ENCODE measurements at regions not wholly inside any gene's neighbourhood (a gene's known extent, or its start where the extent isn't known, plus 50 kb on each side); places are given as distances from the start of the nearest gene placed in this dataset.

DNA sequence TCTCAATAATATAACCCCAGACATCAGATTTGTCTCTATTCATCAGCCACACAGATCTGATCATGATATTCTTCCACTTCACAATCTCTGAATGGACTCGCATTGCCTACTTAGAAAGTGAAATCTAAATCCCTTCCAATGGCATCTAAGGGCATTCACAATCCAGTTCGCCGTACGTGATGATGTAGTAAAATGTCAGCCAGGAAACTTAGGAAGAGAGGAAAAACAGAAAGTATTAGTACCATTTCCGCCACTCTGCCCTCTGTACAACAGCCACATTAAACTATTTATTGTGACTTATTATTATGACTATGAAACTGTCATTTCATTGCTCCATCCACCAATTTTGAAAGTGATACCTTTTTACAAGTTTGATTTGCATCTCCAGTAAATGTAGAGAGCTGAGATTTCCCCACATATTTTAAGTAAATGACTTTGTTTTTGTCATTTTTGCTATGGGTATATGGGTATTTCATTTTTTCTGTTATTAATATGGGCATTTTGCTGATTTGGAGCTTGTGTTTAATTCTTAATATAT is 69.4 kb upstream of the SMIM36 start:
- no peak for DNase-seq

DNA sequence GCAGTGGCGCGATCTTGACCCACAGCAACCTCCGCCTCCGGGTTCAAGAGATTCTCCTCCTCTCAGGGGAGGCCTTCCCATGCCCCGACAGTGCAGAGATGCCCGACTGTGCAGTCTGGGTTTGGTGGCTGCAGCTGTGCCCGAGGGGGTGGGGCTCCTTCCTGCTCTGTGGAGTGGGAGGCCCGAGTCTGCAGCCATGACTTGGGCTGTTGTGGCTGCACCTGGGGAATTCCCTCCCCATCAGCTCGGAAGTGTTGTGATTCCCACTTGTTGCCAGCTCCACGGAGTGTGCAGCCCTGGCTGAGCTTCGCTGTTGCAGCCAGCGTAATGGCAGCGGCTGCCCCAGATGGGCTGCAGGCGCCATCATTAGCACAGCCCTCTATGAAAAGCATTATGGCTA is 66.4 kb upstream of the SMIM36 start:
- no peak for DNase-seq

DNA sequence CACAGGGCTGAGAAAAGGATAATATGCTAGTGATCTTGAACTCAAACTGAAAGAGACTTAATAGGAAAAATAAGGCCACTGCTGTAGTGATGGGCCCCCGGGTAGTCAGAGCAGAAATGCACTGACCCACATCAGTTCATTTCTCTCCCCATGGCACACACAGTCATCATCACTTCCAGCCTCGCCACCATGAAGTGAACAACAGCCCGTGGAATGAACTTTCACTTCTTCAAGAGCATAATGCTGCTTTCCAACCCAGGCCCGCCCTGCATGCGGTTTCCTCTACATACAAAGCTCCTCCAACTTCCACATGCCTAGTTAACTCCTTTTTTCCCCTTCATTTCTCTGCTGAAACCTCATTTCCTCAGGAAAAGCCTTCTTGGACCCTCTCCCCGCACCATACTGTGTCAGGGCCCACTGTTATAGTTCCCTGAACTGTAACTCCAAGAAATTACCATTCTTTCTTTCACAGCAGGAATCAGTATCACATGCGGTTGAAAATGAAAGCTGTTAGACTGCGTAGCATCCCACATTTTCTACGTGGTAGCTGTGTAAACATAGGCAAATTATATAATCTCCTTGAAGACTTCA is 65.8 kb upstream of the SMIM36 start:
- peak; percentile 18 for DNase-seq

DNA sequence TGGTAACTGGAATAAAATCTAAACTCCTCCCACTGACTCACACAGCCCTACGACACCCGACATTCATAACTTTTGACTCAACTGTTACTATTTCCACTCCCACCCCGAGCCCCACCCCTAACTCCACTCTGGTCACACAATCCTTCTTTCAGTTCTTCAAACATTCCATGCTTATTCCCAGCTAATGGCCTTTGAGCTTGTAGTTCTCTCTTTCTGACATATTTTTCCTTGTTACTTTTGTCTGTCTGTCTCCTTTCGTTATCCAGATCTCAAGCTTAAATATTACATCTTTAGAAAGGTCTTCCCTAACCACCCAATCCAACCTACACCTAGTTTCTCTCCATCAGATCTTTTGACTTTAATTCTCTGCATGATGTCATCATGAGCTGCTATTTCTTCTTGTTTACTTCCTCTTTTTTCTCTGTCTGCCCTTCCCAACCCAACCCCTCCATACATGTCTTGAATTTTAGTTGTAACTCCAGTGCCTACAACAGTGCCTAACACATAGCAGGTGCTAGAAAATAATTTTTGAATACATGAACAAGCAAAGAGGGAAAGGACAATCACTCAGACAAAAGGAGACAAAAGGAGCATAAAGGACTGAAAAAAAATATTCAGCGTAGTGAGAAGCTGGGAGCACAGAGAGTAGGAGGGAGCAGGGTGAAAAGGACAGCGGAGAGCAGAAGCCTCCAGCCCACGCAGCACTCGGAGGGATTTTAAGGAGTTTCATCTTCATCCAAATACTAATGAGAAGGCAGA is 65.2 kb upstream of the SMIM36 start:
- DNase-seq, result no peak

DNA sequence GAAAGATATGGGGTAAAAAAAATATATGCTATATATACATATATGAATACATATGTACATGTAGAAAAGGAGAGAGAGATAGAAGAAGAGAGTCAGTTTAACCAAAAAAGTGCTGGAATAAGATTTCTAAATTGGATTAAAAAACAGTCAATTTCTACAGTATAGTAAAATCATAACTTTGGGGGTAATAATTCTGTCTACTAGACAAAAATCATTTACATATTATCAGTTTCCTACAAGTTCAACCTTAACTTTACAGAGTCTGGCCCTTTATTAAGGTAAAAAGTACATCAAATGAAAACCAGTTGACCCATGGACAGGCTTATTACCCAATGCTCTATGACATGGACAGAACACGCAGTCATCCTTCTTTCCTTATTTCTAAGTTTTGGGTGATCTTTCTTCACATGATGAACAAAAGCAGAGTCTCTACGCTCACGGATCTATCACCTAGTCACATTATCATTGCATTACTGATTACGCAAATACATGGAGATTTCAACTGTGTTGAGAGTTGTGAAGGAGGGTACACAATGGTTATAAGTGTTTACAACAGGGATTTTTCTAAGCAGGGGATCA is 63.9 kb upstream of the SMIM36 start:
- no peak for DNase-seq

DNA sequence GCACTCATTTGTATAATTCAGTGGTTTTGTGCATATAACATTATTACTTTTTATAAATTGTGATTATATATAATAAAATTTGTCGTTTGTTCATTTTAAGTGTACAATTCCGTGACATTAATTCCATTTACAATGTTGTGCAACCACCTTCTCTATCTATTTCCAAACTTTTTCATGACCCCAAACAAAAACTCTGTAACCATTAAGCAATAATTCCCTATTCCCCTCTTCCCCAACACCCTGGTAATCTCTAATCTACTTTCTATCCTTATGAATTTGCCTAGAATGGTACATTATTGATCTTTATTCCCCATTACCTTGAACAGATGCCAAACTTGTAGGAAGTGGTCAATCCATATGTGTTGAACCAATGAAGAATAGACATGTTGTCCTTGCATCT is 61.3 kb upstream of the SMIM36 start:
- DNase-seq, result no peak

DNA sequence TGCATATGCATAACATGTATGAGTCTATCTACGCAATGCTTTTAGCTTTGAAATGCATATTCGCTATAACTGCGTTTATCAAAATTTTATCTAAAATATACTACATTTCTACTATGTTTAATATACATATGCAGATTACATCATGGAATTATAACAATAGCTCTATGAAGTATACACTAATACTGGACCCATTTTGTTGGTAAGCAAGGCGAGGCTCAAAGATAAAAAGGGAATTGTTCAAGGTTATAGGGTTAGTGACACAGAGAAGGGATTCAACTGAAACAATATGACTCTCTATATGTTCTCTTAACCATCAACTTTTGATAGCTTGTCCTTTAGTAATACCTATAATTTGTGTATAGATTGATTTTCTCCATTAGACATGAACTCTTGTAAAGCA is 60.9 kb upstream of the SMIM36 start:
- DNase-seq, result no peak

DNA sequence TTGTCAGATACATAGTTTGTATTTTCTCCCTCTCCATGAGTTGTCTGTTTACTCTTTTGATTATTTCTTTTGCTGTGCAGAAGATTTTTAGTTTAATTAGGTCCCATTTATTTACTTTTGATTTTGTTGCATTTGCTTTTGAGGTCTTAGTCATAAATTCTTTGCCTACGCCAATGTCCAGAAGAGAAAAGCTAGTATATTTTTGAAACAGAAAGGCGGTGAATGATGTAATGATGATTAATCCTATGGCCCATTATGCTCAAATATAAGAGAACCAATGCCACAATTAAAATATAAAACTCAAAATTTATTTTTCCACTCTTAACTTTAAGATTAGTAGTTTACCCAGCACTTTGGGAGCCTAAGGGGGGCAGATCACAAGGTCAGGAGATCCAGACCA is 59.8 kb upstream of the SMIM36 start:
- no peak for DNase-seq

DNA sequence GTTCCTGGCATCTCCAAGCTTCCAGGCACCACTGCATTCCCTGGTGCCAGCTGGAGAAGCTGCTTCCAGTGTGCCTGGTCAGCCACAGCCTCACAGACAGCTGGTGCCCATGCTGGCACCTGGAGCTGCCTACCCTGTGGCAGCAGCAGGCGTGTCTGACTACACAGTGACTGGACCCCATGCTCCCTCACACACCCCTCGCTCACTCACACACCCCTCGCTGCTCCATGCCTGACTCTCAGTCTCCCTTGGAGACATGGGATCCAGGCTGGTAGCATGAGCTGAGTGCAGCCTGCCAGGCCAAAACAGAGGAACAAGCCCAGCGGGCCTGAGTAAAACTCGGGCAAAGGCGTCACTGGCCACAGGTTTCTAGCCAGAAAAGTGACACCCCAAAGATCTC is 59.1 kb upstream of the SMIM36 start:
- DNase-seq, result no peak

DNA sequence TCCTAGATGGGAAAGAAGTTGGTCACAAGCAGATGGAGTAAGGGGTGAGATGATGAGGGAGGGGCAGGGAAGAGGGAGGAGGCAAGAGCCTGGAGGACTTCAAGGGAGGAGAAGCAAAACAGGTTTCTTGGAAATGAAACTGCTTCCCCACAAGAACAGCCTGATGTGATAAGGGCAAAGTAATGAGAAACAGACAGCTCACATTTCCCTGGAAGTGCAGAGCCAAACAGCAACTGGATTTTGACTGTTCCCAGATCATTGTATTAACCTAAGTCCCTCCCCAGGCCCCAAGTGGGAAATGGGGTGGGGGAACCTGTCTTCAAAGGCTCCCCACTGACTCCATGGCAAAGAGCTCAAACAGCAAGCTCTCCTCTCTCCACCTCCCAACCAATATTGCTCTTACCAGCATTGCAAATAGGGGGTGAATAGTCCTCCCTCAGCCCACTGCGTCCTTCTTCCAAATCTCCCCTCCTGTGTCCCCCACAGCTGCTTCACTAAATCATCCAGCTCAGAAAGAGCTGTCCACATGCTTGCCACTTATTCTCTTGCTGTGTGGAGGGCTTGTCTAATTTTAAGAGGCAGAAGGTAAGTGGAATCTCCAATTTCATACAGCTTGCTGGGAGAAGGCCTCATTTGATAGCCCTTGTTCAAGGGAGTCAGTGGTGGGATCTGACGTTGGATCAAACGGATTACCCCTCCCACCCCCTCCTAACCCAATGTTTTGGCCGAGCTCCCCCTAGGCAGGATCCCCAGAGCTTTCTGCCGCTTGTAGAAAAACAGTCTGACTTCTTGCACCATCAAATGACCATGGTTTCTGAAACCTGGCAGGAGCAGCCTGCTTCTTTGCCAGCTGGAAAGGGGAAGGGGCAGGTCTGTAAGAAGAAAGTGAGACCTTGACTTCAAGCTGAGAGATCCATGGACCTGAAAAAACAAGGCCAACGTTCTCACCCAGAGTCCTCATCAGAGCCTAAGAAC is 56.3 kb upstream of the SMIM36 start:
- DNase-seq, result no peak

DNA sequence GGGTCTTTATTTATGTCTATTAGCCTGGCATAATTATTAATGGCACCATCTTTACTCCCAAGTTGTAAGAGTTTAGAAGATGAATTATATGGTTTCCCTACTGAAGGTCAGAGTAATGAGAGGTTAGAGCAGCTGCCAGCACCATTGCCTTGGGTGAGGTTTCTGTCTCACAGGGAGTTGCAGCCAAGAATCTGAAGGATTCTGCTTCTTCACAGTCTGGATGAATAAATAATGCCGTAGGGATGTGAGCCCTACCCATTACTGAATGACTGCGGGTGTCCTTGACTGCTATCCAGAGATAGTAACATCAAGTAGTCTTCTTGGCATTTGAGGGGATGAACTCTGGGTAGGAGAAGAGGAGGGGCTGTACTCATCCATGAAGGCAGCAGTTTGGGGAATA is 52.8 kb upstream of the SMIM36 start:
- DNase-seq, result no peak

DNA sequence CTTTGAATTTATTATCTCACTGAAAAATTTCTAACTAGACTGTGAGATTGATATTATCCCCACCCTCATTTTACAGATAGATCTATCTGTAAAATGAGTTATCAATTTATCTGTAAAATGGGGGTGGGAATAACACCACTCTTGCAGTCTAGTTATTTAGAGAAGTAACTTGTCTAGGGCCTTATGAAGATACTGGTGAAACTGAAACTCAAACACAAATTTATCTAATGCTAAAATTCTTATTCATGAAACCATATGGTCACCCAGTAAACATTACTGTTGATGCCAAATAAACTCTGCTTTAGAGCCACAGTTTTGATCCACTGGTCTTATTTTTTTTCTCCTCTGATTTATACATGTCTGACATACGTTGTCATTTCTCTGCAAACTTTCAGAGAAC is 52.1 kb upstream of the SMIM36 start:
- no peak for DNase-seq

DNA sequence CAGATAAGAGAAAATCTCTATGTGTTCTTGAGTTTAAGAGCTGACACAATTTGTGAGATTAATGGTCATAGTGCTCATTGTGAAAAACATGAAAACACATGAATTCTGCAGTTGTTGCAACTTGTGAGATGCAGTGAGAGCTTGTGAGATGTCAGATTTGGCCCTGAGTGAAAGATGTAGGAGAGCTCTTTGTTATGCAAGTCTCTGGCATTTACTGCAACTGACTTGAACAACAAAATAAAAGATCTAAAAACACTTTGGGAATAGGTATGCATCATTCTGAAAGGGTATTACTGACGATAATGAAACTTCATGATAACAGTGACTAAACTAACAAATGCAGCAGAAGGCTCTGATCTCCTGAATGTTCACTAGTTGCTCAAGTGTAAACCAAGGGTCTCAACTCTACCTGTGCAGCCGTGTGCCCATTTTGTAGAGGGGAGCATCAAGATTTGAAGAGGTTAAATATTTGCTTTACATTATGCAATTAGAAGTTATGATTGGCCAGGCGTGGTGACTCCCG is 50.8 kb upstream of the SMIM36 start:
- DNase-seq, result no peak

DNA sequence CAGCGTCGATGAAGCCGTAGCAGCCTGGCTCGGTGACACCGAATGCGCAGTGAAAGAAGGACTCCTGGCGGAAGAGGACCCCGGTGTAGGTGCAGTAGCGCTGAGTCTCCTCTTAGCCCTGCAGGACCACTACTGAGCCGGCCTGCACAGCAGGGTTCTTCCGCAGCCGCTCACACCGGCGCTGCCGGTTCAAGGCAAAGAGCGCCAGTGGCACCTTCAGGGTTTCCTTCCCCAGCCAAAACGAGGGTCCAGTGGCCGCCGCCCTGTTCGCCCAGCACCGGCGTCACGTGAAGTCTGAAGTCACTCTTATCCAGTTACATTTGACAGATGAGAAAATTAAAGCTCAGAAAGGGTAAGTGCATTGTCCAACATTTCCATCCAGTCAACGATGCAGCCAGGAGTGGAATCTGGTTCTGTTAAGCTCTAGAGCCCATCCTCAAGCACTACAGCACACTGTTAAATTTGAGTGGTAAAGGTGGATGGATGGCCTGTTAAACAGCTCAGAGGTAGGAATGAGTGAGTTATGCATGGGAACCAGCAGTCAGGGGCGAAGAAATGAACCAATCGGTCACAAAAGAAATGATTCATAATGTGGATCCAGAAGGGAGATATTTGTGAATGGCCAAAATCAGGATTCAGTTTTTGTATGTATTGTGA is 50.2 kb upstream of the SMIM36 start:
- DNase-seq, result no peak
